ENCODE measurements at regions not wholly inside any gene's neighbourhood (a gene's known extent, or its start where the extent isn't known, plus 50 kb on each side); places are given as distances from the start of the nearest gene placed in this dataset.

- no peak for TF ChIP-seq EZH2 (IDR thresholded peaks at IDR 0.05; ENCODE audit: insufficient read depth, poor library complexity, severe bottlenecking)
- no peak for TF ChIP-seq EZH2phosphoT487 (IDR thresholded peaks at IDR 0.05; ENCODE audit: insufficient read depth, low read depth)
These were observed 302.5 kb upstream of the AMIGO2 start for GRCh38 chr12:47382305-47382704.
